ENCODE measurements at regions not wholly inside any gene's neighbourhood (a gene's known extent, or its start where the extent isn't known, plus 50 kb on each side); places are given as distances from the start of the nearest gene placed in this dataset.

DNA sequence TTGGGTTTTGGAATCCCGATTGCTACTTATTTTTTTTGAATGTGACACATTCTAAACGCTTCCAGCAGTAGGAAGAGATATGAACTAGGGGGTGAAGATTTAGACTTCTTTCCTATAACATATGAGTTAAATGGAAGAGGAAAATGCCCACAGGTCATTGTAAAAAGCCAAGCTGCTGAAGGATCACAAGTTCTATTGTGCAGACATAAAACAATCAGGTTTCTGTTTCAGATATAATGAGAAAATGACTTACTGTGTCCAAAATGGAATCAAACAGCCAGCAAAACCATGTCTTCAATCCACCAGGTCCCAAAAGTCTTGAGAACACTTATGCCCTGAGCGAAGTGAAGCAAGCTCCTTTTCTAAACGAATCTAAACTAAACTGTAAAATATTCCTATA, 157.0 kb upstream of the SOX9 start:
- DNase-seq, result no peak
- TF ChIP-seq, protein P1, sequence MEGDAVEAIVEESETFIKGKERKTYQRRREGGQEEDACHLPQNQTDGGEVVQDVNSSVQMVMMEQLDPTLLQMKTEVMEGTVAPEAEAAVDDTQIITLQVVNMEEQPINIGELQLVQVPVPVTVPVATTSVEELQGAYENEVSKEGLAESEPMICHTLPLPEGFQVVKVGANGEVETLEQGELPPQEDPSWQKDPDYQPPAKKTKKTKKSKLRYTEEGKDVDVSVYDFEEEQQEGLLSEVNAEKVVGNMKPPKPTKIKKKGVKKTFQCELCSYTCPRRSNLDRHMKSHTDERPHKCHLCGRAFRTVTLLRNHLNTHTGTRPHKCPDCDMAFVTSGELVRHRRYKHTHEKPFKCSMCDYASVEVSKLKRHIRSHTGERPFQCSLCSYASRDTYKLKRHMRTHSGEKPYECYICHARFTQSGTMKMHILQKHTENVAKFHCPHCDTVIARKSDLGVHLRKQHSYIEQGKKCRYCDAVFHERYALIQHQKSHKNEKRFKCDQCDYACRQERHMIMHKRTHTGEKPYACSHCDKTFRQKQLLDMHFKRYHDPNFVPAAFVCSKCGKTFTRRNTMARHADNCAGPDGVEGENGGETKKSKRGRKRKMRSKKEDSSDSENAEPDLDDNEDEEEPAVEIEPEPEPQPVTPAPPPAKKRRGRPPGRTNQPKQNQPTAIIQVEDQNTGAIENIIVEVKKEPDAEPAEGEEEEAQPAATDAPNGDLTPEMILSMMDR (IDR thresholded peaks at IDR 0.05; ENCODE audit: unreplicated experiment), result no peak
- intact Hi-C loops (cut with micrococcal nuclease; ENCODE audit: unreplicated experiment), result no loop called here
- Mint-ChIP-seq H3K27me3 (ENCODE audit: unreplicated experiment) (no peaks in the 10 kb centered on the region), H3K9me3 (ENCODE audit: low read depth, unreplicated experiment) (peaks cover 2% of the 10 kb centered on the region), H3K4me3 (ENCODE audit: low read depth, unreplicated experiment) (no peak overlapping the region), H3K27ac (ENCODE audit: unreplicated experiment) (no peak overlapping the region), H3K36me3 (ENCODE audit: insufficient read depth, unreplicated experiment) (no peaks in the 10 kb centered on the region), H3K4me1 (ENCODE audit: low read depth, unreplicated experiment) (no peaks in the 10 kb centered on the region)
- CTCF ChIA-PET, result no interaction called here
- no TSS peak for BruUV-seq (replicated peaks)

DNA sequence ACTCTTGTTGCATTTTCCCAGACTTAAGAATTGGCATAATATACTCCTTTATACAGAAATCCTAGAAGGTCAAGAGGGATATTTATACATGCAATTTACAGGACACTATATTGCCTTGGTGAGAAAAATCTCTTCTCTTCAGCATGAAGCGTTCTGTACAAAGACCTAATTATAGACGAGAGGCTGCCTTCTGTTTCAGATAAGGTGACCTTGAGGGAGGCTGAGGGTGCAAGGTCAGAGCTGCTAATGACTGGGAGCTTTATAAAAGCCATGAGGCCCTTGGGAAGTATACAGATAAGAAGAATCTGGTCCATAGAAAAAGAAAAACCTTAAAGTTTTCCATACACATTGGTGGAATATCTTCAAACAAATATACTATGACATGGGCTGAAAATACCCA, 156.3 kb upstream of the SOX9 start:
- TF ChIP-seq, protein P1 (IDR thresholded peaks at IDR 0.05; ENCODE audit: unreplicated experiment), result no peak
- no peak overlapping the region for H3K4me3 Mint-ChIP-seq (ENCODE audit: low read depth, unreplicated experiment)
- no peaks in the 10 kb centered on the region for H3K27me3 Mint-ChIP-seq (ENCODE audit: unreplicated experiment)
- no peak for DNase-seq
- no peaks in the 10 kb centered on the region for H3K4me1 Mint-ChIP-seq (ENCODE audit: low read depth, unreplicated experiment)
- H3K36me3 Mint-ChIP-seq (ENCODE audit: insufficient read depth, unreplicated experiment), result no peaks in the 10 kb centered on the region
- CTCF ChIA-PET, result interaction anchor here (0.5 kb wide), 1 partner anchor 104 kb away, joined by 3 read pairs; no protein-coding TSS in a partner anchor
- no peak overlapping the region for H3K27ac Mint-ChIP-seq (ENCODE audit: unreplicated experiment)
- BruUV-seq (replicated peaks), result no TSS peak
- intact Hi-C loops (cut with micrococcal nuclease; ENCODE audit: unreplicated experiment), result no loop called here
- peaks cover 2% of the 10 kb centered on the region for H3K9me3 Mint-ChIP-seq (ENCODE audit: low read depth, unreplicated experiment)

DNA sequence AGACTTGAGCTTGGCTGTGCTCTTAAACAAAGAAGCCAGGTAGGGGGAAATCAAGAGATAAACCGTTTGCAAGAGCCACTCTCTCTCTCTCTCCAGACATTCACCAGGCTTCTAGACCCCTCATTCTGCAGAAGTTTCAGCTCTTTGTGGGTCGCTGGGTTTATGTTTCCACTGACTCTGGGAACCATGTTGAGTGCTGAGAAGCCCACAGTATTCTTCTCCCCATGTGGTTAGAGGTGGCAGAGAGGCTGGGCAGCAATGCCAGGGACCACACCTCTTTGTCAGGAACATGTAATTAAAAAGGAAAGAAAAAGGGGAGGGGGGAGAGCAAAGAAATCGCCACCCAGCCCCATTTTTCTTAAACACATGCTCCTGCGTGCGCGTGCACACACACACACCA, 154.8 kb upstream of the SOX9 start:
- no TSS peak for BruUV-seq (replicated peaks)
- H3K4me1 Mint-ChIP-seq (ENCODE audit: low read depth, unreplicated experiment), result no peaks in the 10 kb centered on the region
- TF ChIP-seq, protein P1 (IDR thresholded peaks at IDR 0.05; ENCODE audit: unreplicated experiment), result no peak
- H3K4me3 Mint-ChIP-seq (ENCODE audit: low read depth, unreplicated experiment), result no peak overlapping the region
- H3K9me3 Mint-ChIP-seq (ENCODE audit: low read depth, unreplicated experiment), result no peaks in the 10 kb centered on the region
- no peaks in the 10 kb centered on the region for H3K36me3 Mint-ChIP-seq (ENCODE audit: insufficient read depth, unreplicated experiment)
- DNase-seq, result no peak
- intact Hi-C loops (cut with micrococcal nuclease; ENCODE audit: unreplicated experiment), result no loop called here
- no peak overlapping the region for H3K27ac Mint-ChIP-seq (ENCODE audit: unreplicated experiment)
- CTCF ChIA-PET, result interaction anchor here (0.5 kb wide), 1 partner anchor 25 kb away, joined by 10 read pairs; no protein-coding TSS in a partner anchor
- H3K27me3 Mint-ChIP-seq (ENCODE audit: unreplicated experiment), result no peaks in the 10 kb centered on the region

DNA sequence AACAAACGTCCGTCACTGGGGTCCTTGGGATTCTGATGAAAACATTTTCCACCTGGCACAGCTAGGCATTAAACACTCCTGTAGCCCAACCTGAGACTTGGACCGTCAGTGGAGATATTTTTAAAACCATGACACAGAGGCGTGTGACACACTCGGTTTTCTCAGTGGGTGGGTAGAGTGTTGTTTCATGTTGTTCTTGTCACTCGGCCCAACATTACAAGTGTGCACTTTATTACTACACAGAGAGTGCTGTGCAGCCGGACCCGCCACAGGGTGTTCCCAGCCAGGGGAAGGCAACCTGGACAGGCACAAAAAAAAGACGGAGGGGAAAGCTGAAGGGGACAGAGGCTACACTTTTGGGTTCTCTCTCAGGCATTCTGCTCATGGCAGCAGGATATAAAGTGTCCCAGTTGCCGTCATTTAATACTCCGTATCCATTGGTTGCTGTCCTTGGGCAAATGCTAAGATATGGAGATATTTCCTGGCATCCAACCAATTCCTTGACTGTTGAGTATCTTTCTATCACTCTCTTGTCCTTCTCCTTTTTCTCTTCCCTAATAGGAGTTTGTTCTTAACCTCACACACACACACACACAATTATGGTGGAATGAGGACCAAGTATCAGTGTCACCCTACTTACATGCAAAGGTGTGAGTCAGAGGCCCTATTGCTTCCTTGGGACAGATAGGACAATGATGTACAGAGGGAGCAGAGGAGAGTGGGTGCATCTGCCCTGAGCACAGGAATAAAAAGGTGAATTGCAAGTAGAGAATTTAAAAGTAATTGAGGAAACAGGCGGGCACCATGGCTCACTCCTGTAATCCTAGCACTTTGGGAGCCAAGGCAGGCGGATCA, 154.1 kb upstream of the SOX9 start:
- Mint-ChIP-seq H3K9me3 (ENCODE audit: low read depth, unreplicated experiment) (peaks cover 2% of the 10 kb centered on the region), H3K36me3 (ENCODE audit: insufficient read depth, unreplicated experiment) (no peaks in the 10 kb centered on the region), H3K4me1 (ENCODE audit: low read depth, unreplicated experiment) (no peaks in the 10 kb centered on the region), H3K27me3 (ENCODE audit: unreplicated experiment) (no peaks in the 10 kb centered on the region), H3K4me3 (ENCODE audit: low read depth, unreplicated experiment) (no peak overlapping the region), H3K27ac (ENCODE audit: unreplicated experiment) (no peak overlapping the region)
- intact Hi-C loops (cut with micrococcal nuclease; ENCODE audit: unreplicated experiment), result no loop called here
- TF ChIP-seq, protein P1 (IDR thresholded peaks at IDR 0.05; ENCODE audit: unreplicated experiment), result no peak
- no TSS peak for BruUV-seq (replicated peaks)
- CTCF ChIA-PET, result no interaction called here
- no peak for DNase-seq
